ENCODE measurements at regions not wholly inside any gene's neighbourhood (a gene's known extent, or its start where the extent isn't known, plus 50 kb on each side); places are given as distances from the start of the nearest gene placed in this dataset.
"Not testable (repeated sequence)": the region's sequence is repeated elsewhere in the genome, so short reads cannot be mapped to it uniquely, and the experiment has no call there.

GRCh38 chr17:63275971-63276745 is 169.9 kb downstream of the CYB561 start:
- no peak for DNase-seq (ENCODE audit: low spot score)
- in situ Hi-C loops (cut with HindIII; ENCODE audit: low sequenced_read_pairs): no loop called here

DNA sequence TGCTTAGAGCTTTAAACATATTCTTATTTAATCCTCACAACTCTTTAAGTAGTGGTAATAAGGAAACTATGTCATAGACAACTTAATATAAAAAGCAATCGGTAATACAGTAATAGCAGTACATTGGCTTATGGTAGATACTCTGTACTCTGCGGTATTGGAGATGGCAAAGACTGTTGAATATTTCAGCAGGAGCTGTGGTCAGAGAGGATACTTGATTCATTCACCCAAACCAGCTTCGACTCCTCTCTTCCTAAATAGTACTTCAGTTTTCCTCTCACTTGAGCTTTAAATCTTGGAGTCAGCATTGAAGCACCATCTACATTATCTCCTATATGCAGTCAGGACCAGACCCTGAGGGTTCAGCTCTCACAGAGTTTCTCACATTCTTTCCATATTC is 169.3 kb downstream of the CYB561 start:
- DNase-seq (ENCODE audit: low spot score): no peak
- in situ Hi-C loops (cut with HindIII; ENCODE audit: low sequenced_read_pairs): no loop called here

GRCh38 chr17:63277629-63278028 is 168.5 kb downstream of the CYB561 start:
- in situ Hi-C loops (cut with HindIII; ENCODE audit: low sequenced_read_pairs): no loop called here
- DNase-seq (ENCODE audit: low spot score): no peak

GRCh38 chr17:63278728-63279442 is 167.2 kb downstream of the CYB561 start:
- DNase-seq (ENCODE audit: low spot score): no peak
- in situ Hi-C loops (cut with HindIII; ENCODE audit: low sequenced_read_pairs): no loop called here

DNA sequence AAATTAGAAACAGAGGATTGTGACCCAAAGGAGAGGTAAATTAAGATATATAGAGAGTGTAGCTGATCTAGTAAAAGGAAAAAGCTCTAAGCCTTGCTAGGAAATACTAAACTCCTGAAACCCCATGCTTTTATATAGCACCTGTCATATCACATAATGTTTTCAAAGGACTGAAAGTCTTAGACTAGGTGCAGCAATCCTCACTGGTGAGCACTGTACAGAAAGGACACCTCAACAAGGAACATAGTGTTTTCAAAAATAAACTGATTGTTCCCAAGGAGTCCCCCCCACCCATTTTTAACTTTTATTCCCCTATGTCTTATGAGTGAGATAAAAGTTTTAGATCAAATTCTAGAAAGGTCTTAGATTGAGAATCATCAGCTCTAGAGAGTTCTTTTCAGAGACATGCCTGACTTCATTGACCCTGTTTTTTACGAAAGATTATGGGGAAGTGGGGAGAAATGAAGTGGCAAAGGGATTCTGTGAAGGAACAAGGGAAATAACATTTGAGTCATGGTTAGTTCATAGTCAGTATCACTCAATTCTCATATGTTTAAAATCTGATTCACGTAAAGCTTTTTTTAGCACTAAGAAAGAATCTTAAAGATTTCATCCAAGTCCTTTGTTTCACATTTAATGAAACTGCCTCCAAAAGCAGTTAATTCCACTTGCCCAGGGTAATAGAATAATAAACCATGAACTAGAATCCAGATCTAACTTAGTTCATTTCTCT is 166.4 kb downstream of the CYB561 start:
- in situ Hi-C loops (cut with HindIII; ENCODE audit: low sequenced_read_pairs): no loop called here
- DNase-seq (ENCODE audit: low spot score): no peak

DNA sequence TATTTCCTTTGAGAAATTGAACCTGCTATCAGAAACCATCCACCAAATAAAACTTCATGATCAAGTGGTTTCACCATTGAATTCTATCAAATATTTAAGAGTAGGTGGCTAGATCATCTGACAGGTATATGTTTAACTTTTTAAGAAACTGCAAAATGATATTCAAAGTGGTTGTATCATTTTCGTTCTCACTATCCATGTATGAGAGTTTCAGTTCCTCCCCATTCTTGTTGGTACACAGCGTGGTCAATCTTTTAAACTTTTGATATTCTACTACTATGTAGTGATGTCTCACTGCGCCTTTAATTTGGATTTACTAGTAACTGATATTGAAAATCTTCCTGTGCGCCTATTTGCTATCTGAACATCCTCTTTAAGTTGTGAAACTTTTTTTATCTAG is 163.7 kb downstream of the CYB561 start:
- DNase-seq (ENCODE audit: low spot score): no peak
- in situ Hi-C loops (cut with HindIII; ENCODE audit: low sequenced_read_pairs): no loop called here

- DNase-seq (ENCODE audit: low spot score): no peak
- in situ Hi-C loops (cut with HindIII; ENCODE audit: low sequenced_read_pairs): no loop called here
Observed at GRCh38 chr17:63285551-63285950, 160.6 kb downstream of the CYB561 start.

- in situ Hi-C loops (cut with HindIII; ENCODE audit: low sequenced_read_pairs): no loop called here
- DNase-seq (ENCODE audit: low spot score): no peak
Observed at GRCh38 chr17:63286254-63286653, 159.9 kb downstream of the CYB561 start.

DNA sequence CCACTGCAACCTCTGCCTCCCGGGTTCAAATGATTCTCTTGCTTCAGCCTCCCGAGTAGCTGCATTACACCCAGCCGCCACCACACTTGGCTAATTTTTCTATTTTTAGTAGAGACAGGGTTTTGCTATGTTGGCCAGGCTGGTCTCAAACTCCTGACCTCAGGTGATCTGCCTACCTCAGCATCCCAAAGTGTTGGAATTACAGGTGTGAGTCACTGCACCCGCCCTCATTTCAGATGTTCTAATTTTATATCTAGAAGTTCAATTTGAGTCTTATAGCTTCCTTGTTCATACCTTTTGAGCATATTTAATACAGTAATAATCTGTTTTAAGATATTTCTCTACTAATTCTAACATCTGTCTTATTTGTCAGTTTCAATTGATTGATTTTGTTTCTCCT is 159.1 kb downstream of the CYB561 start:
- in situ Hi-C loops (cut with HindIII; ENCODE audit: low sequenced_read_pairs): not testable (repeated sequence)

GRCh38 chr17:63289931-63290330 is 156.2 kb downstream of the CYB561 start:
- DNase-seq (ENCODE audit: low spot score): no peak
- in situ Hi-C loops (cut with HindIII; ENCODE audit: low sequenced_read_pairs): no loop called here

More for the DNA sequence above, 159.1 kb downstream of the CYB561 start:
- not testable (repeated sequence) for DNase-seq (ENCODE audit: low spot score)

DNA sequence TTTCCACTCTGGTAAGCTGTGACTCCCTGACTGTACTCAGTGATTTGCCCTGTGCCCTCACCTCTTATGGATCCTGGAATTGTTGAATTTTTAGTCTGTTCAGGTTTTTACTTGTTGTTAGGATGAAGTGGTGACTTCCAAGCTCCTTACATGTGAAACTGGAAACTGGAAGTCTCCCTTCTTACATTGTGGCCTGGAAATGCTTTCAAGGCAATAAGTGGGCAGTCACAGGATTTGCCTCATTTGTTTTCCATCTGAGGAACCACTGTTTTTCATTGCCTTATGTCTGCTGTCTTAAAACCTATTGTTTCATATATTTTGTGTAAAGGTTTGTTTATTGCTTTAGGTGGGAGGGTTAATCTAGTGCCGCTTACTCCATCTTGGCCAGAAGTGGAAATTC is 155.8 kb downstream of the CYB561 start:
- in situ Hi-C loops (cut with HindIII; ENCODE audit: low sequenced_read_pairs): no loop called here
- no peak for DNase-seq (ENCODE audit: low spot score)

GRCh38 chr17:63290784-63291183 is 155.3 kb downstream of the CYB561 start:
- in situ Hi-C loops (cut with HindIII; ENCODE audit: low sequenced_read_pairs): no loop called here

DNA sequence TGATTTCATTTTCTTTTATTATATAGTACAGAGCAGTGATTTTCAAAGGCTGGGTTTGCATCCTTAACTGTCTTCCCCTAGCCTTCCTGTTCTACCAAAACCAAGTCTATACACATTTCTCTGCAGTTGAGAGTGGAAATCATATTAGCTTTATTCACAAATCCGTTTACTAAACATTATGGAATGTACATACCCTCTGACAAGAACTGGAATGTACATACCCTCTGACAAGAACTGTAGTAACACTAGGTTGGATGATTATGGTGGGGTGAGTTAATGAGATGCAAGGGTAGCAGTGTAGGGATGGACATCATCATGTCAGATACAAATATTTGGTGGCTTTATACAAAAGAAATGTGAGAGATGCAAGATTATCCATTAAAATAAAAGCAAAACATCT is 154.8 kb downstream of the CYB561 start:
- no peak for DNase-seq (ENCODE audit: low spot score)
- in situ Hi-C loops (cut with HindIII; ENCODE audit: low sequenced_read_pairs): no loop called here

More at GRCh38 chr17:63290784-63291183, 155.3 kb downstream of the CYB561 start:
- DNase-seq (ENCODE audit: low spot score): no peak

DNA sequence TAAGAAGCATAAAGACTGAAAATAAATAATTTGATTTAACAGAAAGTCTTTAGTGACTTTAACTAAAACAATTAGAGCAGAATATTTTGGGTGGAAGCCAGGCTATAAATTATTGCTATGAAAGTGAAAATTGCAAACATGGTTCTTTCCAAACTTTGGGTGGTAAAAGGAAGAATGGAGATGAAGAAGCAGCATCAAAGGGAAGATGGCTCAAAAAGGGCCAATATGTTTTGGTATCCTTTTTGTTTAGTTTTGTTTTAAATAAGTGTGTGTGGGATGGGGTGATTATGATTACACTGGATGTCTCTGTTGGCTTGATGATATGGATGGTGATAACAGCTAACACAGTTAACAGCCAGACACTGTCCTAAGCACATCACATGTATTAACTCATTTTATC is 153.7 kb downstream of the CYB561 start:
- no peak for DNase-seq (ENCODE audit: low spot score)
- in situ Hi-C loops (cut with HindIII; ENCODE audit: low sequenced_read_pairs): no loop called here

- DNase-seq (ENCODE audit: low spot score): no peak
Observed at GRCh38 chr17:63293323-63294075, 152.6 kb downstream of the CYB561 start.

GRCh38 chr17:63294776-63295175 is 151.3 kb downstream of the CYB561 start:
- no peak for DNase-seq (ENCODE audit: low spot score)
- in situ Hi-C loops (cut with HindIII; ENCODE audit: low sequenced_read_pairs): no loop called here

More at GRCh38 chr17:63293323-63294075, 152.6 kb downstream of the CYB561 start:
- in situ Hi-C loops (cut with HindIII; ENCODE audit: low sequenced_read_pairs): no loop called here

DNA sequence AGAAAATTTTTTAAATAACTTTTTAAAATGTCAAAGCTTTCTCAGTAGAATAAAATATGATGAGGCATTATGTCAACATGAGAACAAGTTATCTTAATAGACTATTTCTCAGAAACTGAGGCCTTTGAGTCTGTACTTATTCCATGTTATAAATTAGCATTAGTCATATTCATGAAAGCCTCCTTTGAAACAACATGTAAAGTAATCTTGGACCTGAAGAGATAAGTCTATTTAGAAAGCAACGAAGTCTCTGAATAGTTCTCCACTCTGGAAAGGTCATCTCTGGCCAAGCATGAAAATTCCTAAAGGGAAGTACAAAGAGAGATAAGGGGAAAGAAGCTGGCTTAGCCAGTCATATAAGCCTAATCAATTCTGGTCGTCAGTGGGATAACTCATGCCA is 150.8 kb downstream of the CYB561 start:
- no peak for DNase-seq (ENCODE audit: low spot score)
- in situ Hi-C loops (cut with HindIII; ENCODE audit: low sequenced_read_pairs): no loop called here

DNA sequence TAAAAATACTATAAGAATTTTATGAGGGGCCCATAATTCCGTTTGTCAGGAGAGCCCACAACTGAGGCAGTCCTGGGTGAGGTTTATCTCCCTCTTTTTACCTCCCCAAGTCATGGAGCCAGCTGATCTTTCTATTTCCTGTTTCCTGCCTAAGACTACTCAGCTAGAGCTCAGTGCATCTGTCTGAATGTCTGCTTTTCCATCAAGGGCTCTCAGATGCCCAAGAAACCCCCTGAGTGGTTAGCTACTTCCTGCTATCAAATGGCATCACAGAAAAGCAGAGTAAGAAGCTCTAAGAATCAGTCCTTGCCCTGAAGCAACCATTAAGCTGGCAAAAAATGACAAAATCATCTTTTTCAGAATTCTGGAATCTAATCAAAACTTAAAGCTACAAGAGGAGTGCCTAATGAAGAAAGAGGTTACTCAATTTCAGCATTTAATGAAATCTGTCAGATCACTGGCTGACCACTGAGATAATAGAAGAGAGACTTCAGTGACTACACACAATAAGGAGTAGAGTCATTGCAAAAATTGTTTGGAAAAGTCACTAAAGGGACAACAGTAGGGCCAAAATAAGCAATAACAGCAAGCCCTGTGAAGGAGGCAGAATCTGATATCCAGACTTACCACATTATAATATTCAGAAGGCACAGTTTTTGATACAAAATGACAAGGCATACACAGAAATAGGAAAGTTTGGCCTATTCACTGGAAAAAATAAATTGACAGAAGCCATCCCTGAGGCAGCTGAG is 150.1 kb downstream of the CYB561 start:
- in situ Hi-C loops (cut with HindIII; ENCODE audit: low sequenced_read_pairs): no loop called here
- DNase-seq (ENCODE audit: low spot score): no peak

DNA sequence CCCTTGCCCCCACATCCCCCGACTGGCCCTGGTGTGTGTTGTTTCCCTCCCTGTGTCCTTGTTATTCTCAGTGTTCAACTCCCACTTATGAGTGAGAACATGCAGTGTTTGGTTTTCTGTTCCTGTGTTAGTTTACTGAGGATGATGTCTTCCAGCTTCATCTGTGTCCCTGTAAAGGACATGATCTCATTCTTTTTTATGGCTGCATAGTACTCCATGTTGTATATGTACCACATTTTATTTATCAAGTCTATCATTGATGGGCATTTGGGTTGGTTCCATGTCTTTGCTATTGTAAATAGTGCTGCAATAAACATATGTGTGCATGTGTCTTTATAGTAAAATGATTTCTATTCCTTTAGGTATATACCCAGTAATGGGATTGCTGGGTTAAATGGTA is 147.2 kb downstream of the CYB561 start:
- in situ Hi-C loops (cut with HindIII; ENCODE audit: low sequenced_read_pairs); DNase-seq (ENCODE audit: low spot score): not testable (repeated sequence)

All from G401 (cell line).